ENCODE measurements at regions not wholly inside any gene's neighbourhood (a gene's known extent, or its start where the extent isn't known, plus 50 kb on each side); places are given as distances from the start of the nearest gene placed in this dataset.

- DNase-seq (ENCODE audit: low read depth, low spot score), result no peak
Measured at GRCh38 chr6:145228962-145229582, 506.2 kb downstream of the EPM2A start.

DNA sequence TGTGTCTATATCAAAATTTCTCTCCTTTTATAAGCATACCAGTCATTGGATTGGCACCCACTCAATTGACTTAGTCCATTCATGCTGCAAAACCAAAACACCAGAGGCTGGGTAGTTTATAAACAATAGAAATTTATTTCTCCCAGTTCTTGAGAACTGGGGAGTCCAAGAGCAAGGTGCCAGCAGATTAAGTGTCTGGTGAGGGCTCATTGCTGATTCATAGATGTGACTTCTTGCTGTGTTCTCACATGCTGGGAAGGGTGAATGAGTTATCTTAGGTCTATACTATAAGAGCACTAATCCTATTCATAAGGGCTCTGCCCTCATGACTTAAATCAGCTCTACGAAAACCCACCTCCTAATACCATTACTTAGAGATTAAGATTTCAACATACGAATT is 501.4 kb downstream of the EPM2A start:
- no peak for DNase-seq (ENCODE audit: low read depth, low spot score)

- no peak for DNase-seq (ENCODE audit: low read depth, low spot score)
Measured at GRCh38 chr6:145235207-145235606, 500.1 kb downstream of the EPM2A start.

DNA sequence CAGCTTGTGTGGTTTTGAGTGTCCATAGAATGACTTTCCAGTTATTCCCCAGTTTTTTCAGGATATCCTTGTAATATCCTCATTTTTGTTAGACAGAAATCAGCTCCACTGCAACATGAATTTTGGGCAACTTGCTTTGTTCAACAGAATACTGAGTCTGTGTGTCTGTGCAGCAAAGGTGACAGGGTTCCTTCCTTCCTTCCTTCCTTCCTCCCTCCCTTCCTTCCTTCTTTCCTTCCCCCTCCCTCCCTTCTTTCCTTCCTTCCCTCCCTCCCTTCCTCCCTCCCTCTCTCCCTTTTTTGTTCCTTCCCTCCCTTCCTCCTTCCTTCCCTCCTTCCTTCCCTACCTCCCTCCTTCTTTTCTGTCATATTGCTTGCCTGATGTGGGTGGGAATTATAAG is 496.5 kb downstream of the EPM2A start:
- DNase-seq (ENCODE audit: low read depth, low spot score), result no peak

DNA sequence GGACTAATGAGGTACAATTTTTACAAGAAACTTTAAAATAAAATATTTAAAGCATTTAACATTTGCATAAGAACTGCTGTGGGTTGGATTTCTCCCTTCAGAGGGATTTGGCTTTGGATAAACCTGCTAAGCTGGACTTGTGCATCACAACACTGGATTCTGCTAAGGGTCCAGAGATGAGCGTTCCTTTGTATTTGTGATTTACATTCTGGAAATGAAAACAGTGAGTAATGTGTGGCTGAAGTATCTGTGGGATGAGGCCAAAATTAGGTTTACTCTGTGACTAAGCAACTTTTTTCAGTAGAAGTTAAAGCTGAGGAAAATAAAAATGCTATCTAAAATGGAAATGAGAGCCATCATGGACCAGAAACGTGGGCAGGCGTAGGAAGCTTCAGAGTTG is 494.3 kb downstream of the EPM2A start:
- no peak for DNase-seq (ENCODE audit: low read depth, low spot score)

DNA sequence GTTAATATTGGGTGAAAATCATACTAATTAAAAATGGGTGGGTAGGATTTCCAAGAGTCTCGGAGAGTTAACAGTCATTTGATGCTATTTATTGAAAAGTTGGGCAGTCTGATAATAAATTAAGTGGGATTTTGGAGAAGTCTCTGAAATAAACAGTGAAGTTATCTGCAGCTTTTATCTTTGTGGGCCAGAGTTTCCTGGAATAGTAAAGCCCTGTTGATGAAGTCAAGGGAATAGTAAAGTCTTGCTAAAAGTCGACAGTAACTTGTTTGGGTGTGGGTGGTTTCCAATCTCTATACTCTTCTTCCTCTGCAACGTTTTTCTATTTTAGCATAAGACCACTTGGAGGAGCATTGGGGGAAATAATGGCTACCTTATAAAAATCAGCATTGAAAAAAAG is 493.6 kb downstream of the EPM2A start:
- DNase-seq (ENCODE audit: low read depth, low spot score), result no peak

DNA sequence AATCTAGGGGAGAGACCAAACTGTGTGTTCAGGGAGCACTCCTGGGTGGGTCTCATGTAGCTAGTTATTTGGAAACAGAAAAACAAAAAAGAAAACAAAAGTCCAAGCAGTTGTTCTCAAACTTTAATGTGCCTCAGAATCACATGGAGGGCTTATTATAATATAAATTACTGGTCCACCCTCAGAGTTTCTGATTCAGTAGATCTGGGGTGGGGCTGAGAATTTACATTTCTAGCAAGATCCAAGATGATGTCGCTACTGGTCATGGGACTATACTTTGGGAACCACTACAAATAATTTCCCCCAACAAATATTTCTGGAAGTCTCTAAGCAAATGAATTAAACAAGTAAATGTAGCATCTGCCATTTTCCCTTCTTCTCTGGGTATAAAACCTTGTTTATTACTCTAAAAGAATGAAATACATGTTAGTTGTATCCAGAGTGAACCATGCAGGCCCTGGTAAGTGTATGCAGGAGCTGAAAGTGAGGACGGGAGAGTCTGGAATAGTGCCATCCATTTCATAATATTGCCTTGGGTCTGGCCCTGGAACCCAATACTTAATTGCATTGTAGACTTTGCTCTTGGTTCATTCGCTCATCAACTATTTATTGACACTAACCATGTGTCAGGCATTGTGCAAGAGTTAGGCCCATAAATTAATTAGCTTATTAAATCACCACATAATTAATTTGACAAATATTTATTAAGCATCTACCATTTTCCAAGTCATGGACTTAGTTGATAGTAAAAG is 490.8 kb downstream of the EPM2A start:
- no peak for DNase-seq (ENCODE audit: low read depth, low spot score)

DNA sequence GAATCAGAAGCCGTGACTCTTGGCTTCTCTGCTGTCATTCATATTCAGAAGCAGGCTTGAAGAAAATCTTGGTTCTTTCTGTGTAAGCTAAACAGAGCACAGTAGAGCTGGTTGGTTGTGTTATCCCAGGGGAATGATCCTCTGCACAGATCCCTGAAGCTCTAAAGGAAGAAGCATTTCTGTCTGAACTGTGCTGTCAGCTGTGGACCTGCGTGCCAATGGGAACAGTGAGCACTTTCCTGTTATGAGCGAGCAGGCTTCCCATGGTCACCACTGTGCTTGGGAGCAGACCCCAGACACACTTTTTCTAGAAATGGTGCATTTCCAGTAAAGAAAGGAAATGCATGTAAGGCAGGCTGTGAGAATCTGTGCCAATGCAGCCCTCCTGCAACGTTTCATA is 490.2 kb downstream of the EPM2A start:
- no peak for DNase-seq (ENCODE audit: low read depth, low spot score)

DNA sequence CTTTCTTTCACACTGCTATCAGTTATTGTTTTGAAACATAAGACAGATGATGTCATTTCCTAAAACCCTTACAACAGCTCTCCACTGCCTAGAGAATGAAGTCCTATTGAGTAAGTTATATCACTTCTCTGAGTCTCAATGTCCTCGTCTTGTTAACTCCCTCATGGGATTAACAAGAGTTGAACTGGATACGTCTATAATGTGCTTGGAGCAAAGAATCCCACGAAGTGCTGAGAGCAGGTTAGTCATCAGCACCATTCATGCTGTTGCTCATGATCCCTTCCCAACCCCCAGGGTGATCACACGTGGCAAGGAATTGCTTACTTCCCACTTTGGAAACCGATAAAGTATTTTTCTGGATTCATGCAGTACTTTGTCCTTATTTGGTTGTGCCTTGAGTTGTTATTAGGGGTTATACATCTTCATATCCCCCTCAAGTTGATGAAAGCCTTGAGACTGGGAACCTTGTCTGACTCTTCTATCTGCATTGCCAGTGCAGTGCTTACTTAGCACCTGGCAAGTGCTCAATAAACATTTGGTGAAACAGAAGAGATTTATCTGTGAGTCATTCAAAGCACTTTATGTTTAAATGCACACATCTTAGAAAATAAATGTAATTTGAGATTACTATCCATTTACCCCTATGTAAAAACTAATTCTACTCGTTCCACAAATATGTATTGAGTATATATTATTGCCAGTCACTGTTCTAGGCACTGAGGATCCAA is 487.5 kb downstream of the EPM2A start:
- no peak for DNase-seq (ENCODE audit: low read depth, low spot score)

- no peak for DNase-seq (ENCODE audit: low read depth, low spot score)
Measured at GRCh38 chr6:145250436-145250835, 484.9 kb downstream of the EPM2A start.

GRCh38 chr6:145252737-145253136 is 482.6 kb downstream of the EPM2A start:
- DNase-seq (ENCODE audit: low read depth, low spot score), result no peak

- no peak for DNase-seq (ENCODE audit: low read depth, low spot score)
Measured at GRCh38 chr6:145254649-145255401, 480.5 kb downstream of the EPM2A start.

DNA sequence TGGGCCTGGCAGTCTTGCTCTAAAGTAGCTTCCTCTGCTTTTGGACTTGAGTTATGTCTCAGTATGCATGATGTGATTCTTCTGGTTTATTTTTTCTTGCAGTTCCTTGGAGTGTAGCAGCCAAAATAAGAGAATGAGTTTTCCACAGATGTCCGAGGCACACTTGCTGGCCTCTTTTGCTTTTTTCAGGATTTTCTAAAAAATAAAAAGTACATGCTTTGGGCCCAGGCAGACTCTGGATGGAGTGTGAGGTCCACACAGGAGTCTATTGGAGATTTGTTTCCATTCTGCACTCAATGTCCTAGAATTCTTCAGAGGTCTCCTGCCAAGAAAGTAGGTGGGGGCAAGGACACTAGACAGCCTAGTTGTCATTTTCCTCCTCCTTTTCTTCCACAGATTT is 477.6 kb downstream of the EPM2A start:
- DNase-seq (ENCODE audit: low read depth, low spot score), result no peak

GRCh38 chr6:145258122-145258521 is 477.2 kb downstream of the EPM2A start:
- no peak for DNase-seq (ENCODE audit: low read depth, low spot score)

GRCh38 chr6:145260484-145261175 is 474.7 kb downstream of the EPM2A start:
- DNase-seq (ENCODE audit: low read depth, low spot score), result no peak

GRCh38 chr6:145261758-145262157 is 473.6 kb downstream of the EPM2A start:
- no peak for DNase-seq (ENCODE audit: low read depth, low spot score)

GRCh38 chr6:145262771-145263170 is 472.5 kb downstream of the EPM2A start:
- DNase-seq (ENCODE audit: low read depth, low spot score), result no peak

DNA sequence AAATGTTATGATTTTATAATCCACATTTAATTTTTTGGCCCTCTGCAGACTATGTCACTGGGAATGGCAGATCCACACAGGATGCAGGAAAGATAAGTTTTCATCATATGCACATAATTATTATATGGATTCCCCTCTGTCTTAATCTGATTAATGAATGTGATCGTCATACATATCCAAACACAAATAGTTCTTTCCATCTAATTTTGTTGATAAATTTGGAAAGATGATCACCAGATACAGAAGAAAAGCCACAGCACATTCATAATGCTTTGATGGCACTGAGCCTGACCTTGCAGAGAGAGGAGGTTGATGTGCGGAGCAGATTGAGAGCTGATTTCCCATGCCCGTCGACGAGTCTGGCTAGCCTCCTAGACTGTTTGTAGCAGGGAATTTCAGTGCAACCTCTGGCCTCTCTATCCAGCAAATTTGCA is 471.5 kb downstream of the EPM2A start:
- no peak for DNase-seq (ENCODE audit: low read depth, low spot score)

GRCh38 chr6:145266432-145267075 is 468.8 kb downstream of the EPM2A start:
- DNase-seq (ENCODE audit: low read depth, low spot score), result no peak

DNA sequence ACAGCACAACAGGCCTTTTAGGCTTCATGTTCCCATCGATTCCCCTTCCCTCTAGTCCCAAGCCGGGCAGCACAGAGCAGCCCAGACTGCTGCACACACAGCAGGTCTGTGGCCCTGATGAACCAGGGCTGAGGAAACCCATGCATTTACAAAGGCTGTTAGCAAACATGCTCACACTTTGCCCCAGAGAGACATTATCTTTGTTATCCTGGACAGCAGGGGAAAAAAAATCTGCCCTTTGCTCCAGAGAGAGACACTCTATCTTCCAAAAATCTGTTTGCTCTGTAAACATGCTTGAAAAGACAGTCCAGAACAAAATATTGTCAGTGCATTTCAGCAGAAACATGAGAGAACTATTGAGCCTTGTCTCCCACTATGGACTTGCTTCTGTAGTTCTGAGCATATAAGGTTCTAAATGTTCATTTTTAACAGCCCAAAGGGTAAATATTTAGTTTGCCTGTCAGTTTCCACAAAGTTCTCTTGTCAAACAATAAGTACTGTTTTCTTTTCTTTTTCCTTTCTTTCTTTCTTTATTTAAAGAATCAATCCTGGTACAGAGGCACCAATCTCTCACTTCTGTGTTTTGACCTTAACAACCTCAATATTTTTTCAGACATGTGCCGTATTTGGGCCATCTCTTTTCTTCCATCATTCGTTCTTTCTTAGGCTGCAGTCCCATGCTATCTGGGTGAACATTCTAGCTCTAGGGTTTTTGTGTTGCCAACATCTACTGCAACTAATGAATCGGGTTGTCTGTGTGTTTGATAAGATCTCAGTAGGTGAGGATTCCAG is 468.0 kb downstream of the EPM2A start:
- no peak for DNase-seq (ENCODE audit: low read depth, low spot score)

Measured in iPS DF 19.7 (cell line).